ENCODE measurements at regions not wholly inside any gene's neighbourhood (a gene's known extent, or its start where the extent isn't known, plus 50 kb on each side); places are given as distances from the start of the nearest gene placed in this dataset.

DNA sequence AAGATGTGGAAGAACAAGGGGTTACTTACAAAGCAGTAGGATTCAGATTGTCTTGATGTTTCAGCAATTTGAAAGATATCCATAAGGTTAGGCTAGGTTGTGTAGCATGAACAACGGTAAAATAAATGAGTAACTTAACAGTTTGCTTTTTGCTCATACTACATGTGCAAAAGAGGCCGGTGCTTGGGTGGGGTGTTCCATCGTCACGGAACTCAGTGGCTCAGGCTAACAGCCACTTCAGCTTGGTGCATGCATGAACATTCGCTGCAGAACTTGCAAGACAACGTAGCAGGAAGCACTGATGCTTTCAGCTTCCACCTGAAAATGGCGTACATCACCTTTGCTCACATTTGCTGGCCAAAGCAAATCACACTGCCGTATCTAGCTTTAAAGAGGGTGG, 407.3 kb upstream of the CDH20 start:
- Histone ChIP-seq H3K18ac (ENCODE audit: extremely low read depth, low read length) (no peak overlapping the region), H2AK5ac (ENCODE audit: low read depth, low read length) (no peak overlapping the region), H3K4me2 (ENCODE audit: insufficient read depth in 1 of 2, low read depth in 2 of 2, low read length in 2 of 2) (no peak overlapping the region), H4K5ac (ENCODE audit: insufficient read length, low read depth, low read length) (no peak overlapping the region), H3K27me3 (replicated peaks in 1 of 4; ENCODE audit: control insufficient read depth in 3 of 4, extremely low read depth in 1 of 4, insufficient read depth in 3 of 4, low read length in 3 of 4) (no peaks in the 10 kb centered on the region), H3K79me1 (ENCODE audit: low read depth, low read length) (no peaks in the 10 kb centered on the region), H3K4ac (replicated peaks; ENCODE audit: insufficient read length, low read depth, low read length) (no peak overlapping the region), H3K36me3 (ENCODE audit: control insufficient read depth in 2 of 4, insufficient read depth in 4 of 4, low read length in 3 of 4) (no peaks in the 10 kb centered on the region), H3K23me2 (ENCODE audit: low read depth, low read length) (no peaks in the 10 kb centered on the region), H2BK15ac (ENCODE audit: low read length) (no peak overlapping the region), H4K8ac (ENCODE audit: extremely low read depth, insufficient read depth, low read length) (no peak overlapping the region), H3K4me3 (ENCODE audit: extremely low read depth in 1 of 4, insufficient read depth in 2 of 4, low read depth in 3 of 4, low read length in 4 of 4) (no peak overlapping the region), H3K14ac (ENCODE audit: insufficient read length) (no peak overlapping the region), H3K9ac (replicated peaks in 1 of 4; ENCODE audit: extremely low read depth in 1 of 4, low read depth in 3 of 4, low read length in 3 of 4) (no peak overlapping the region), H2BK20ac (ENCODE audit: low read length) (no peak overlapping the region), H2BK12ac (ENCODE audit: low read depth, low read length) (no peak overlapping the region), H2BK120ac (replicated peaks; ENCODE audit: low read depth, low read length) (no peak overlapping the region), H4K20me1 (replicated peaks in 1 of 2; ENCODE audit: control insufficient read depth in 1 of 2, insufficient read depth in 2 of 2, low read length in 2 of 2) (no peaks in the 10 kb centered on the region), H4K91ac (replicated peaks; ENCODE audit: insufficient read length, low read length) (no peak overlapping the region), H3K23ac (ENCODE audit: insufficient read length) (no peak overlapping the region), H3K9me3 (ENCODE audit: insufficient read depth in 2 of 2, low read depth in 1 of 2, low read length in 1 of 2) (no peaks in the 10 kb centered on the region), H3K4me1 (replicated peaks in 1 of 4; ENCODE audit: control insufficient read depth in 3 of 4, insufficient read depth in 4 of 4, low read length in 3 of 4) (peaks cover 0 to 2% (median 0%) of the 10 kb centered on the region in 4 experiments; a peak in 2 of 7 replicates), H3K27ac (ENCODE audit: low read depth, low read length) (no peak overlapping the region), H2AFZ (ENCODE audit: low read length) (0 out of 2 replicates have a peak overlapping the region, but pooled peaks have one; percentile 63), H2BK5ac (ENCODE audit: low read depth, low read length) (no peak overlapping the region), H3K79me2 (ENCODE audit: control insufficient read depth in 1 of 2, insufficient read depth in 2 of 2, low read length in 2 of 2) (no peaks in the 10 kb centered on the region), H3K56ac (replicated peaks; ENCODE audit: insufficient read length, low read depth, low read length) (no peak overlapping the region)
- CTCF ChIA-PET (ENCODE audit: partially characterized antibody): no interaction called here
- DNase-seq (ENCODE audit: low read depth in 1 of 2, low spot score in 2 of 2): no peak
- POLR2A ChIA-PET (ENCODE audit: partially characterized antibody): no interaction called here
- no peak for FAIRE-seq
- 93% methylated on average over 8 of the region's 8 CpGs; no CpG with 5 or more reads in 1 of the 2 experiments for WGBS, 2 experiments (ENCODE audit: extremely low coverage in 1 of 2, insufficient coverage in 1 of 2, insufficient read length in 1 of 2, insufficient replicate concordance in 2 of 2, low coverage in 1 of 2, low lambda C conversion rate in 2 of 2, missing lambda C conversion rate in 1 of 2)
- no peak for TF ChIP-seq RNF2 (IDR thresholded peaks at IDR 0.05; ENCODE audit: borderline replicate concordance, low read depth, low read length, missing control alignments, poor library complexity, severe bottlenecking)
- TF ChIP-seq CREB1 (IDR thresholded peaks at IDR 0.05): no peak
- TF ChIP-seq BACH1 (IDR thresholded peaks at IDR 0.05; ENCODE audit: low read length): no peak
- TF ChIP-seq, protein P1, sequence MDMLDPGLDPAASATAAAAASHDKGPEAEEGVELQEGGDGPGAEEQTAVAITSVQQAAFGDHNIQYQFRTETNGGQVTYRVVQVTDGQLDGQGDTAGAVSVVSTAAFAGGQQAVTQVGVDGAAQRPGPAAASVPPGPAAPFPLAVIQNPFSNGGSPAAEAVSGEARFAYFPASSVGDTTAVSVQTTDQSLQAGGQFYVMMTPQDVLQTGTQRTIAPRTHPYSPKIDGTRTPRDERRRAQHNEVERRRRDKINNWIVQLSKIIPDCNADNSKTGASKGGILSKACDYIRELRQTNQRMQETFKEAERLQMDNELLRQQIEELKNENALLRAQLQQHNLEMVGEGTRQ (IDR thresholded peaks at IDR 0.05; ENCODE audit: low read length): no peak
- no peak for TF ChIP-seq HDAC2 (IDR thresholded peaks at IDR 0.05; ENCODE audit: borderline replicate concordance in 1 of 2, low read depth in 2 of 2, low read length in 2 of 2)
- no peak for TF ChIP-seq GABPA (IDR thresholded peaks at IDR 0.05; ENCODE audit: borderline replicate concordance, insufficient read depth, low read length)
- no peak for TF ChIP-seq SP2 (IDR thresholded peaks at IDR 0.05; ENCODE audit: low read length)
- TF ChIP-seq TBP (IDR thresholded peaks at IDR 0.05; ENCODE audit: low read depth, low read length): no peak

All from H1 (cell line).